ENCODE measurements at regions not wholly inside any gene's neighbourhood (a gene's known extent, or its start where the extent isn't known, plus 50 kb on each side); places are given as distances from the start of the nearest gene placed in this dataset.
"Not testable (repeated sequence)": the region's sequence is repeated elsewhere in the genome, so short reads cannot be mapped to it uniquely, and the experiment has no call there.

DNA sequence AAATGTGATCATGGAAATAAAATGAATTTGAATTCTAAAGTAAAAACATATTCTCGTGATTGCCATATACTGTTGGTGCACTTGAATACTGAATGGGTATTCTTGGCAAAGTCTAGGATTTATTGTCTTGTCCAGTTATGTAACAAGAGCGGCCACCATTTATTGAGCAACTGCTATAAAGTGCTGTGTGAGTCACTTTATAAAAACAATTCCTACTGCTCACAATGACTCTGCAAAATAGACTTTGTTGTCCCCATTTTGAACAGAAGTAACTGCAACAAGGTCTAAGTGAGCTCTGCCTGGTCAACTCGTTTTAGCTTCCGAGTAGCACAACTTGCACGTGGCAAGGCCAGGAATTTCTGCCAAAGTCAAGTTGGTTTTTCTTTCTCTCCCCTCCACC is 995.6 kb upstream of the FANCL start:
- Histone ChIP-seq H3K9me3 (no peaks in the 10 kb centered on the region), H3K27ac (no peak overlapping the region), H3K9ac (no peak overlapping the region), H3K27me3 (no peaks in the 10 kb centered on the region), H3K36me3 (no peaks in the 10 kb centered on the region), H3K4me1 (peaks cover 60% of the 10 kb centered on the region), H3K4me3 (no peak overlapping the region), H4K20me1 (no peaks in the 10 kb centered on the region), H3K4me2 (peak overlapping the region; percentile 65; the same call in 1 of the 2 replicates)
- no peak for TF ChIP-seq Cebpa-rat (IDR thresholded peaks at IDR 0.05)

DNA sequence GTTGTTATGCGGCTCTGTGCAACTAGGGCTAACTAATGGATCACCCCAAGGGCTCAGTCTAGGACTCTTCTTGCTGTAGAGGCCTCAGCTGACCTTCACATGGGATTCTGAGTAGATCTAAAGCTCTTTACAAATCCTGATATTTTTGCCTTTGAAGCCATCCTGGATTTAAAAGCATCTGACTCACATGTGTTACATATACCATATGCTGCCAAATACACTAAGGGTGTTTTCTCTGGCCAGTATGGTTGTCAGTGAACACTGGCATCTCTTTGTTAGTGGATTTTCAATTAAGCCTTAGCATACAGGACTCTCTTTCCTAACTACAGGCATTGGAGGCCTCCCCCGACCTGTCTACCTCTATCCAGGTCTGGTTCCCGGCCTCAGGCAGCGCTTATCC is 992.8 kb upstream of the FANCL start:
- no peak for TF ChIP-seq Cebpa-rat (IDR thresholded peaks at IDR 0.05)
- H3K9me3 ChIP-seq: no peaks in the 10 kb centered on the region
- no peaks in the 10 kb centered on the region for H3K36me3 ChIP-seq
- peaks cover 37% of the 10 kb centered on the region for H3K4me1 ChIP-seq
- H3K27me3 ChIP-seq: no peaks in the 10 kb centered on the region
- no peak overlapping the region for H3K27ac ChIP-seq
- H3K4me3 ChIP-seq: no peak overlapping the region
- no peak overlapping the region for H3K9ac ChIP-seq
- no peaks in the 10 kb centered on the region for H4K20me1 ChIP-seq
- no peak overlapping the region for H3K4me2 ChIP-seq

- Histone ChIP-seq H3K36me3 (no peaks in the 10 kb centered on the region), H3K9ac (no peak overlapping the region), H4K20me1 (no peaks in the 10 kb centered on the region), H3K4me2 (no peak overlapping the region), H3K4me1 (peaks cover 32% of the 10 kb centered on the region), H3K4me3 (no peak overlapping the region), H3K9me3 (no peaks in the 10 kb centered on the region), H3K27me3 (no peaks in the 10 kb centered on the region), H3K27ac (no peak overlapping the region)
- no peak for TF ChIP-seq Cebpa-rat (IDR thresholded peaks at IDR 0.05)
These were observed 992.3 kb upstream of the FANCL start for GRCh38 chr2:59233448-59233847.

- no peaks in the 10 kb centered on the region for H3K27me3 ChIP-seq
- H3K4me1 ChIP-seq: peaks cover 24% of the 10 kb centered on the region
- no peak for TF ChIP-seq Cebpa-rat (IDR thresholded peaks at IDR 0.05)
- H4K20me1 ChIP-seq: no peaks in the 10 kb centered on the region
- no peak overlapping the region for H3K4me2 ChIP-seq
- no peaks in the 10 kb centered on the region for H3K9me3 ChIP-seq
- no peaks in the 10 kb centered on the region for H3K36me3 ChIP-seq
- no peak overlapping the region for H3K27ac ChIP-seq
- no peak overlapping the region for H3K9ac ChIP-seq
- H3K4me3 ChIP-seq: no peak overlapping the region
These were observed 991.5 kb upstream of the FANCL start for GRCh38 chr2:59232394-59233165.

DNA sequence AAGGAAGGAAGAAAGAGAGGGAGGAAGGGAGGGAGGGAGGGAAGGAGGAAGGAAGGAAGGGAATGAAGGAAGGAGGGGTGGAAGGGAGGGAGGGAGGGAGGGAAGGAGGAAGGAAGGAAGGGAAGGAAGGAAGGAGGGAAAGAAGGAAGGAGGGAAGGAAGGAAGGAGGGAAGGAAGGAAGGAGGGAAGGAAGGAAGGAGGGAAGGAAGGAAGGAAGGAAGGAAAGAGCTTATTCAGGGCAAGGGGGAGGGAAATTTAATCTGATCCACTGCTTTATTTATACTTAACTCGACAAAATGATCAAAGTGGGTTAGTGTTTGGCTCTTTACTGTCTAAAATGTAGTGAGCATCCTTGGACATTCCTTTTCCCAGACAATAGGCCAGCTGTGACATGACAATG is 985.2 kb upstream of the FANCL start:
- H3K9ac ChIP-seq, H3K4me2 ChIP-seq, H3K27ac ChIP-seq, H3K4me3 ChIP-seq, H3K9me3 ChIP-seq, H3K27me3 ChIP-seq, H4K20me1 ChIP-seq, H3K4me1 ChIP-seq, H3K36me3 ChIP-seq: not testable (repeated sequence)

- no peaks in the 10 kb centered on the region for H3K9me3 ChIP-seq
- H3K9ac ChIP-seq: no peak overlapping the region
- H3K4me1 ChIP-seq: no peaks in the 10 kb centered on the region
- no peak for TF ChIP-seq Cebpa-rat (IDR thresholded peaks at IDR 0.05)
- H3K27me3 ChIP-seq: no peaks in the 10 kb centered on the region
- H3K4me2 ChIP-seq: no peak overlapping the region
- no peaks in the 10 kb centered on the region for H4K20me1 ChIP-seq
- no peak overlapping the region for H3K27ac ChIP-seq
- no peak overlapping the region for H3K4me3 ChIP-seq
- no peaks in the 10 kb centered on the region for H3K36me3 ChIP-seq
These were observed 982.6 kb upstream of the FANCL start for GRCh38 chr2:59223742-59224141.

GRCh38 chr2:59217360-59217759 is 976.2 kb upstream of the FANCL start:
- H3K9ac ChIP-seq: no peak overlapping the region
- H3K9me3 ChIP-seq: no peaks in the 10 kb centered on the region
- no peaks in the 10 kb centered on the region for H4K20me1 ChIP-seq
- no peak for TF ChIP-seq Cebpa-rat (IDR thresholded peaks at IDR 0.05)
- H3K4me1 ChIP-seq: no peaks in the 10 kb centered on the region
- no peak overlapping the region for H3K4me3 ChIP-seq
- H3K4me2 ChIP-seq: no peak overlapping the region
- H3K27ac ChIP-seq: no peak overlapping the region
- no peaks in the 10 kb centered on the region for H3K27me3 ChIP-seq
- H3K36me3 ChIP-seq: no peaks in the 10 kb centered on the region

GRCh38 chr2:59206361-59206760 is 965.2 kb upstream of the FANCL start:
- Histone ChIP-seq H3K9ac (no peak overlapping the region), H4K20me1 (no peaks in the 10 kb centered on the region), H3K9me3 (no peaks in the 10 kb centered on the region), H3K4me2 (no peak overlapping the region), H3K27ac (no peak overlapping the region), H3K36me3 (no peaks in the 10 kb centered on the region), H3K27me3 (no peaks in the 10 kb centered on the region), H3K4me3 (no peak overlapping the region), H3K4me1 (no peaks in the 10 kb centered on the region)
- TF ChIP-seq Cebpa-rat (IDR thresholded peaks at IDR 0.05): no peak

GRCh38 chr2:59204040-59204439 is 962.9 kb upstream of the FANCL start:
- H3K36me3 ChIP-seq: no peaks in the 10 kb centered on the region
- no peaks in the 10 kb centered on the region for H3K4me1 ChIP-seq
- H3K27me3 ChIP-seq: no peaks in the 10 kb centered on the region
- H4K20me1 ChIP-seq: no peaks in the 10 kb centered on the region
- H3K9ac ChIP-seq: no peak overlapping the region
- TF ChIP-seq Cebpa-rat (IDR thresholded peaks at IDR 0.05): no peak
- no peak overlapping the region for H3K4me2 ChIP-seq
- H3K4me3 ChIP-seq: no peak overlapping the region
- H3K27ac ChIP-seq: no peak overlapping the region
- peaks cover 11% of the 10 kb centered on the region for H3K9me3 ChIP-seq

DNA sequence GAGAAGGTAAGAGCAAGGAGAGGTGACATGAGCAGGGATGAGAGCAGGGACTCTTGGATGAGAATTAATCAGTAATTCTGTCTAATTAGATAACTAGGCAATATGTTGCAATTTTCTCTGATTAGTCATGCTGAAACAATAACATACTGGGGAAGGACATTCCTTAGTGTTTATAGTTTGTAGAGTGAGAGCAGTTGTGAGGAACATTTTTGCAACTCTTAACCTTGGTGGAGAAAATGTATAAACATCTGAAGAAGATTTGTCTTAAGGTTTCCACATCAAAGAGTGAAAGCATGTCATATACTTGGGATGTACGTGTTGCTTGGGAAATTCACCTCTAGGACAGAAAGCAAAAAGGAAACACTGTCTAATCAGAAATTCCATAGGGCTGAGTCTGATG is 955.4 kb upstream of the FANCL start:
- H3K27ac ChIP-seq: no peak overlapping the region
- H3K4me1 ChIP-seq: no peaks in the 10 kb centered on the region
- H3K9ac ChIP-seq: no peak overlapping the region
- no peak for TF ChIP-seq Cebpa-rat (IDR thresholded peaks at IDR 0.05)
- no peak overlapping the region for H3K4me2 ChIP-seq
- peaks cover 13% of the 10 kb centered on the region for H3K9me3 ChIP-seq
- no peaks in the 10 kb centered on the region for H4K20me1 ChIP-seq
- no peaks in the 10 kb centered on the region for H3K27me3 ChIP-seq
- no peak overlapping the region for H3K4me3 ChIP-seq
- H3K36me3 ChIP-seq: no peaks in the 10 kb centered on the region

- peaks cover 13% of the 10 kb centered on the region for H3K9me3 ChIP-seq
- no peaks in the 10 kb centered on the region for H3K36me3 ChIP-seq
- TF ChIP-seq Cebpa-rat (IDR thresholded peaks at IDR 0.05): no peak
- H3K27me3 ChIP-seq: no peaks in the 10 kb centered on the region
- no peaks in the 10 kb centered on the region for H4K20me1 ChIP-seq
- no peak overlapping the region for H3K4me3 ChIP-seq
- no peak overlapping the region for H3K4me2 ChIP-seq
- no peak overlapping the region for H3K27ac ChIP-seq
- no peak overlapping the region for H3K9ac ChIP-seq
- H3K4me1 ChIP-seq: no peaks in the 10 kb centered on the region
These were observed 954.7 kb upstream of the FANCL start for GRCh38 chr2:59195851-59196250.
